GM20000 (cell line): ENCODE measurements at regions not wholly inside any gene's neighbourhood (a gene's known extent, or its start where the extent isn't known, plus 50 kb on each side); places are given as distances from the start of the nearest gene placed in this dataset.
"Not testable (repeated sequence)": the region's sequence is repeated elsewhere in the genome, so short reads cannot be mapped to it uniquely, and the experiment has no call there.

Experiments used
- DNase-seq: peaks from one replicate; pipeline ENCODE4 v3.0.0; 2012; ENCODE audit warnings: low spot score
- CTCF ChIP-seq: IDR thresholded peaks from 2 replicates; pipeline ENCODE4 v1.5.1; 2012; ENCODE audit warnings: mild to moderate bottlenecking, control low read depth; ENCODE audit errors: extremely low read depth, missing control alignments

GRCh38 chr12:85424581-85425348 is 144.7 kb downstream of the ALX1 start:
- peak; percentile 35 for DNase-seq
- TF ChIP-seq CTCF: peak; percentile 0

- DNase-seq: no peak
These were observed 145.3 kb downstream of the ALX1 start for GRCh38 chr12:85425349-85425612.

GRCh38 chr12:85425926-85426325 is 145.9 kb downstream of the ALX1 start:
- TF ChIP-seq CTCF: no peak
- DNase-seq: no peak

More at GRCh38 chr12:85425349-85425612, 145.3 kb downstream of the ALX1 start:
- TF ChIP-seq CTCF: no peak

- DNase-seq: not testable (repeated sequence)
These were observed 153.1 kb downstream of the ALX1 start for GRCh38 chr12:85433148-85433547.

- TF ChIP-seq CTCF: no peak
These were observed 160.3 kb downstream of the ALX1 start for GRCh38 chr12:85440271-85440670.

GRCh38 chr12:85441025-85441424 is 161.0 kb downstream of the ALX1 start:
- no peak for DNase-seq

More at GRCh38 chr12:85440271-85440670, 160.3 kb downstream of the ALX1 start:
- no peak for DNase-seq

GRCh38 chr12:85441741-85442140 is 161.7 kb downstream of the ALX1 start:
- no peak for TF ChIP-seq CTCF
- DNase-seq: no peak

More at GRCh38 chr12:85441025-85441424, 161.0 kb downstream of the ALX1 start:
- TF ChIP-seq CTCF: no peak
